ENCODE measurements at regions not wholly inside any gene's neighbourhood (a gene's known extent, or its start where the extent isn't known, plus 50 kb on each side); places are given as distances from the start of the nearest gene placed in this dataset.
"Not testable (repeated sequence)": the region's sequence is repeated elsewhere in the genome, so short reads cannot be mapped to it uniquely, and the experiment has no call there.

DNA sequence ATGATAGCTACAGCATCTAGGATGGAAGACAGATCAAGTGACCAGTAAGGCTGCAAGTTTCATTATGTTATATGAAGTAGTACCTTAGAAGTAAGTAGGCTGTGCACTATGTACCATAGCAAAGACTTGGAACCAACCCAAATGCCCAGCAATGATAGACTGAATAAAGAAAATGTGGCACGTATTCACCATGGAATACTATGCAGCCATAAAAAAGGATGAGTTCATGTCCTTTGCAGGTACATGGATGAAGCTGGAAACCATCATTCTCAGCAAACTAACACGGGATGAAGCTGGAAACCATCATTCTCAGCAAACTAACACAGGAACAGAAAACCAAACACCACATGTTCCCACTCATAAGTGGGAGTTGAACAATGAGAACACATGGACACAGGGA lies 122.9 kb upstream of the DAP start:
- H3K4me3 ChIP-seq (ENCODE audit: control insufficient read depth in 1 of 2, extremely low read depth in 1 of 2, low read length in 1 of 2); CTCF ChIA-PET; H3K9me3 ChIP-seq; ATAC-seq (replicated peaks in 1 of 4); DNase-seq; H3K4me1 ChIP-seq (ENCODE audit: control insufficient read depth in 1 of 2, extremely low read depth in 1 of 2, insufficient read depth in 2 of 2, low read length in 2 of 2); H3K27ac Mint-ChIP-seq; POLR2A ChIA-PET; H3K36me3 Mint-ChIP-seq; H3K27me3 ChIP-seq (replicated peaks in 1 of 2; ENCODE audit: control insufficient read depth in 2 of 2, extremely low read depth in 1 of 2, insufficient read depth in 2 of 2, low read length in 1 of 2); H3K4me3 Mint-ChIP-seq; H3K36me3 ChIP-seq (ENCODE audit: control insufficient read depth in 2 of 2, extremely low read depth in 1 of 2, insufficient read depth in 1 of 2, low read length in 1 of 2); H3K4me1 Mint-ChIP-seq; H3K9me3 Mint-ChIP-seq; H3K27ac ChIP-seq (ENCODE audit: low read length): not testable (repeated sequence)
- WGBS (ENCODE audit: insufficient coverage): no CpG with 5 or more reads among the region's 2 CpGs
- peaks cover 4 to 12% of the 10 kb centered on the region in 2 donors for H3K27me3 Mint-ChIP-seq

GRCh38 chr5:10880934-10881333 lies 119.9 kb upstream of the DAP start:
- peaks cover 9 to 21% of the 10 kb centered on the region in 2 donors for H3K27me3 Mint-ChIP-seq

DNA sequence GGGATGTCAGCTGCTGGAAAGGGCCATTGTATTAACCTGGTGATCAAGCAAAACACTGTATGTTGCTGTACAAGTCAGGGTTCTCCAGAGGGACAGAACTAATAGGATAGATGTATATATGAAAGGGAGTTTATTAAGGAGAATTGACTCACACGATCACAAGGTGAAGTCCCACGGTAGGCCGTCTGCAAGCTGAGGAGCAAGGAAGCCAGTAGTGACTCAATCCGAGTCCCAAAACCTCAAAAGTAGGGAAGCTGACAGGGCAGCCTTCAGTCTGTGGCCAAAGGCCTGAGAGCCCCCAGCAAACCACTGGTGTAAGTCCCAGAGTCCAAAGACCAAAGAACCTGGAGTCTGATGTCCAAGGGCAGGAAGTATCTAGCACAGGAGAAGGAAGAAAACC lies 116.0 kb upstream of the DAP start:
- H3K27ac Mint-ChIP-seq; CTCF ChIA-PET; H3K36me3 ChIP-seq (ENCODE audit: control insufficient read depth in 2 of 2, extremely low read depth in 1 of 2, insufficient read depth in 1 of 2, low read length in 1 of 2); H3K36me3 Mint-ChIP-seq; H3K4me1 ChIP-seq (ENCODE audit: control insufficient read depth in 1 of 2, extremely low read depth in 1 of 2, insufficient read depth in 2 of 2, low read length in 2 of 2); DNase-seq; POLR2A ChIA-PET; H3K9me3 ChIP-seq; H3K27me3 ChIP-seq (replicated peaks in 1 of 2; ENCODE audit: control insufficient read depth in 2 of 2, extremely low read depth in 1 of 2, insufficient read depth in 2 of 2, low read length in 1 of 2); H3K9me3 Mint-ChIP-seq; H3K4me1 Mint-ChIP-seq; H3K4me3 Mint-ChIP-seq; H3K27ac ChIP-seq (ENCODE audit: low read length); H3K4me3 ChIP-seq (ENCODE audit: control insufficient read depth in 1 of 2, extremely low read depth in 1 of 2, low read length in 1 of 2); ATAC-seq (replicated peaks in 1 of 4): not testable (repeated sequence)
- 86% methylated on average over 4 of the region's 4 CpGs for WGBS (ENCODE audit: insufficient coverage)
- H3K27me3 Mint-ChIP-seq: peaks cover 17 to 21% of the 10 kb centered on the region in 2 donors

More at GRCh38 chr5:10880934-10881333, 119.9 kb upstream of the DAP start:
- H3K9me3 ChIP-seq: no peaks in the 10 kb centered on the region
- no peaks in the 10 kb centered on the region for H3K4me1 Mint-ChIP-seq
- ChIA-PET POLR2A (no interaction called here), CTCF (no interaction called here)
- H3K27ac ChIP-seq (ENCODE audit: low read length): no peak overlapping the region
- H3K36me3 Mint-ChIP-seq: no peaks in the 10 kb centered on the region
- H3K9me3 Mint-ChIP-seq: peaks cover 0 to 5% (median 0%) of the 10 kb centered on the region in 3 donors
- DNase-seq (no peak), ATAC-seq (replicated peaks in 1 of 4) (no peak)
- peaks cover 0 to 4% of the 10 kb centered on the region in 2 experiments for H3K27me3 ChIP-seq (replicated peaks in 1 of 2; ENCODE audit: control insufficient read depth in 2 of 2, extremely low read depth in 1 of 2, insufficient read depth in 2 of 2, low read length in 1 of 2)
- H3K4me3 Mint-ChIP-seq: no peak overlapping the region
- no peak overlapping the region for H3K27ac Mint-ChIP-seq
- H3K4me1 ChIP-seq (ENCODE audit: control insufficient read depth in 1 of 2, extremely low read depth in 1 of 2, insufficient read depth in 2 of 2, low read length in 2 of 2): no peaks in the 10 kb centered on the region
- no peak overlapping the region for H3K4me3 ChIP-seq (ENCODE audit: control insufficient read depth in 1 of 2, extremely low read depth in 1 of 2, low read length in 1 of 2)
- no peaks in the 10 kb centered on the region for H3K36me3 ChIP-seq (ENCODE audit: control insufficient read depth in 2 of 2, extremely low read depth in 1 of 2, insufficient read depth in 1 of 2, low read length in 1 of 2)
- WGBS (ENCODE audit: insufficient coverage): 100% methylated on average over 1 of the region's 4 CpGs

DNA sequence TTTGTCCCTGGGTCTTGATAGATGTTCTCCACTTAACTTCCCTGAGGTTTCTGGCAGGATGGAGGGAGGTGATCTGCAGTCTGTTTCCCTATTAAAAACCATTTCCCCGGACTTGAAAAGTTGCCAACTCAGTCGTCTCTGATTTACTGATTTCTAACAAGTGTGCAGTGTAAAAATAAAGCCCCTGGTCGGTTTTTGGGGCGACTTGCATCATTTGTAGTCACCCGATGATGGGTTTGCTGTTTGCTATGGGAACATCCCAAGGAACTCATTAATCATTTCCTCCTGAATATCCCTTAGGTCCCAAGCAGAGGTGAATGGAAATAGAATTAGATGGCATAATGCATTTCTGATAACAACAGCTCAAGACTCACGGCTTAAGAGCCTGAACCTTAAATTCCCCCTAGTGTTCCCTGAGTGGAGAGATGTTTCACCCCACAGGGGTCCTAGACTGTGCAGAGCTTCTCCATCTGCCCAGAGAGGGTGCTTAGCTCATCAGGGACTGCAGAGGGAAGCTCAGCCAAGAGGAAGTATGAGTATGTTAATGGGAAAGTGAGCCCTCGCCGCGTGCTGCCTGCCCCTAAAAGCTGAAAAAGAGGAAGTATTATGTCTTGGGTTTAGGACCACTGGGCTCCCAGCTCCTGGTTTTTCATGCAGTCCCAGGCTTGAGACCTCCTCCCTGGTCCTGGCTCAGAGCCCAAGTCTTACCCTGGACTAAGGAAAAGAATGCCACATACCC lies 115.1 kb upstream of the DAP start:
- H3K4me3 Mint-ChIP-seq: no peak overlapping the region
- ChIA-PET POLR2A (interaction anchor here in 1 of 2 donors (0.6 kb wide), 1 partner anchor 393 kb away, joined by 3 read pairs; no protein-coding TSS in a partner anchor), CTCF (no interaction called here)
- H3K27me3 Mint-ChIP-seq: peaks cover 17 to 21% of the 10 kb centered on the region in 2 donors
- H3K27ac ChIP-seq (ENCODE audit: low read length): no peak overlapping the region
- no peaks in the 10 kb centered on the region for H3K4me1 ChIP-seq (ENCODE audit: control insufficient read depth in 1 of 2, extremely low read depth in 1 of 2, insufficient read depth in 2 of 2, low read length in 2 of 2)
- no peaks in the 10 kb centered on the region for H3K36me3 Mint-ChIP-seq
- WGBS (ENCODE audit: insufficient coverage): 4% methylated on average over 3 of the region's 9 CpGs
- H3K27me3 ChIP-seq (replicated peaks in 1 of 2; ENCODE audit: control insufficient read depth in 2 of 2, extremely low read depth in 1 of 2, insufficient read depth in 2 of 2, low read length in 1 of 2): peaks cover 0 to 4% of the 10 kb centered on the region in 2 experiments
- DNase-seq: no peak
- H3K27ac Mint-ChIP-seq: no peak overlapping the region
- no peaks in the 10 kb centered on the region for H3K36me3 ChIP-seq (ENCODE audit: control insufficient read depth in 2 of 2, extremely low read depth in 1 of 2, insufficient read depth in 1 of 2, low read length in 1 of 2)
- no peaks in the 10 kb centered on the region for H3K9me3 Mint-ChIP-seq
- no peaks in the 10 kb centered on the region for H3K9me3 ChIP-seq
- H3K4me3 ChIP-seq (ENCODE audit: control insufficient read depth in 1 of 2, extremely low read depth in 1 of 2, low read length in 1 of 2): no peak overlapping the region
- H3K4me1 Mint-ChIP-seq: no peaks in the 10 kb centered on the region
- ATAC-seq (replicated peaks in 1 of 4): no peak

GRCh38 chr5:10875201-10875768 lies 114.3 kb upstream of the DAP start:
- Histone ChIP-seq H3K4me3 (ENCODE audit: control insufficient read depth in 1 of 2, extremely low read depth in 1 of 2, low read length in 1 of 2) (no peak overlapping the region), H3K27me3 (replicated peaks in 1 of 2; ENCODE audit: control insufficient read depth in 2 of 2, extremely low read depth in 1 of 2, insufficient read depth in 2 of 2, low read length in 1 of 2) (peaks cover 0 to 4% of the 10 kb centered on the region in 2 experiments), H3K9me3 (no peaks in the 10 kb centered on the region), H3K4me1 (ENCODE audit: control insufficient read depth in 1 of 2, extremely low read depth in 1 of 2, insufficient read depth in 2 of 2, low read length in 2 of 2) (no peaks in the 10 kb centered on the region), H3K27ac (ENCODE audit: low read length) (no peak overlapping the region), H3K36me3 (ENCODE audit: control insufficient read depth in 2 of 2, extremely low read depth in 1 of 2, insufficient read depth in 1 of 2, low read length in 1 of 2) (no peaks in the 10 kb centered on the region)
- CTCF ChIA-PET: no interaction called here
- no peak for ATAC-seq (replicated peaks in 1 of 4)
- Mint-ChIP-seq H3K36me3 (no peaks in the 10 kb centered on the region), H3K27ac (no peak overlapping the region), H3K4me1 (no peaks in the 10 kb centered on the region), H3K27me3 (peaks cover 20 to 25% of the 10 kb centered on the region in 2 donors), H3K4me3 (no peak overlapping the region), H3K9me3 (no peaks in the 10 kb centered on the region)
- no peak for DNase-seq
- POLR2A ChIA-PET: interaction anchor here in 1 of 2 donors (0.6 kb wide), 1 partner anchor 1548 kb away, joined by 3 read pairs; no protein-coding TSS in a partner anchor
- 89% methylated on average over 10 of the region's 10 CpGs for WGBS (ENCODE audit: insufficient coverage)

GRCh38 chr5:10874541-10874940 lies 113.5 kb upstream of the DAP start:
- Mint-ChIP-seq H3K4me3 (no peak overlapping the region), H3K36me3 (no peaks in the 10 kb centered on the region), H3K27ac (no peak overlapping the region), H3K9me3 (no peaks in the 10 kb centered on the region), H3K27me3 (peaks cover 19 to 20% of the 10 kb centered on the region in 2 donors), H3K4me1 (no peaks in the 10 kb centered on the region)
- CTCF ChIA-PET: no interaction called here
- Histone ChIP-seq H3K9me3 (no peaks in the 10 kb centered on the region), H3K4me1 (ENCODE audit: control insufficient read depth in 1 of 2, extremely low read depth in 1 of 2, insufficient read depth in 2 of 2, low read length in 2 of 2) (no peaks in the 10 kb centered on the region), H3K4me3 (ENCODE audit: control insufficient read depth in 1 of 2, extremely low read depth in 1 of 2, low read length in 1 of 2) (no peak overlapping the region), H3K27me3 (replicated peaks in 1 of 2; ENCODE audit: control insufficient read depth in 2 of 2, extremely low read depth in 1 of 2, insufficient read depth in 2 of 2, low read length in 1 of 2) (peaks cover 0 to 4% of the 10 kb centered on the region in 2 experiments), H3K36me3 (ENCODE audit: control insufficient read depth in 2 of 2, extremely low read depth in 1 of 2, insufficient read depth in 1 of 2, low read length in 1 of 2) (no peaks in the 10 kb centered on the region), H3K27ac (ENCODE audit: low read length) (no peak overlapping the region)
- ATAC-seq (replicated peaks in 1 of 4) (no peak), DNase-seq (no peak)
- 88% methylated on average over 5 of the region's 7 CpGs for WGBS (ENCODE audit: insufficient coverage)
- POLR2A ChIA-PET: no interaction called here
